ENCODE measurements at regions not wholly inside any gene's neighbourhood (a gene's known extent, or its start where the extent isn't known, plus 50 kb on each side); places are given as distances from the start of the nearest gene placed in this dataset.

- Histone ChIP-seq H3K9ac (ENCODE audit: insufficient read length, low read depth) (no peak overlapping the region), H3K36me3 (ENCODE audit: insufficient read depth, insufficient read length, low read length) (no peaks in the 10 kb centered on the region)
- TF ChIP-seq ZNF274 (IDR thresholded peaks at IDR 0.05; ENCODE audit: low read depth, low read length) (no peak), SUZ12 (IDR thresholded peaks at IDR 0.05; ENCODE audit: extremely low read depth, insufficient read depth, insufficient read length) (no peak), YY1 (IDR thresholded peaks at IDR 0.05; ENCODE audit: insufficient read depth, insufficient read length) (no peak)
Observed at GRCh38 chr3:3309887-3310286, 130.4 kb upstream of the CRBN start.

GRCh38 chr3:3308809-3309208 lies 129.3 kb upstream of the CRBN start:
- no peaks in the 10 kb centered on the region for H3K36me3 ChIP-seq (ENCODE audit: insufficient read depth, insufficient read length, low read length)
- no peaks in the 10 kb centered on the region for H3K27me3 ChIP-seq (ENCODE audit: insufficient read depth, insufficient read length)
- H3K9ac ChIP-seq (ENCODE audit: insufficient read length, low read depth): no peak overlapping the region
- no peak for DNase-seq (ENCODE audit: low read depth, low spot score)
- no peaks in the 10 kb centered on the region for H3K4me1 ChIP-seq (ENCODE audit: insufficient read depth, insufficient read length)
- H3K9me3 ChIP-seq (ENCODE audit: insufficient read depth, low read length): peaks cover 6% of the 10 kb centered on the region; the same call in 1 of the 2 replicates
- H3K4me3 ChIP-seq (ENCODE audit: insufficient read length, low read depth): no peak overlapping the region
- TF ChIP-seq SUZ12 (IDR thresholded peaks at IDR 0.05; ENCODE audit: extremely low read depth, insufficient read depth, insufficient read length) (no peak), YY1 (IDR thresholded peaks at IDR 0.05; ENCODE audit: insufficient read depth, insufficient read length) (no peak), ZNF274 (IDR thresholded peaks at IDR 0.05; ENCODE audit: low read depth, low read length) (no peak)

More at GRCh38 chr3:3309887-3310286, 130.4 kb upstream of the CRBN start:
- Histone ChIP-seq H3K9me3 (ENCODE audit: insufficient read depth, low read length) (peaks cover 6% of the 10 kb centered on the region; the same call in 1 of the 2 replicates), H3K4me1 (ENCODE audit: insufficient read depth, insufficient read length) (no peaks in the 10 kb centered on the region), H3K27me3 (ENCODE audit: insufficient read depth, insufficient read length) (no peaks in the 10 kb centered on the region), H3K4me3 (ENCODE audit: insufficient read length, low read depth) (no peak overlapping the region)
- DNase-seq (ENCODE audit: low read depth, low spot score): no peak

- Histone ChIP-seq H3K9ac (ENCODE audit: insufficient read length, low read depth) (no peak overlapping the region), H3K36me3 (ENCODE audit: insufficient read depth, insufficient read length, low read length) (no peaks in the 10 kb centered on the region), H3K27me3 (ENCODE audit: insufficient read depth, insufficient read length) (no peaks in the 10 kb centered on the region), H3K4me3 (ENCODE audit: insufficient read length, low read depth) (no peak overlapping the region), H3K9me3 (ENCODE audit: insufficient read depth, low read length) (peaks cover 6% of the 10 kb centered on the region; the same call in 1 of the 2 replicates), H3K4me1 (ENCODE audit: insufficient read depth, insufficient read length) (no peaks in the 10 kb centered on the region)
- no peak for DNase-seq (ENCODE audit: low read depth, low spot score)
- TF ChIP-seq ZNF274 (IDR thresholded peaks at IDR 0.05; ENCODE audit: low read depth, low read length) (no peak), YY1 (IDR thresholded peaks at IDR 0.05; ENCODE audit: insufficient read depth, insufficient read length) (no peak), SUZ12 (IDR thresholded peaks at IDR 0.05; ENCODE audit: extremely low read depth, insufficient read depth, insufficient read length) (no peak)
Observed at GRCh38 chr3:3307491-3307890, 128.0 kb upstream of the CRBN start.

GRCh38 chr3:3305841-3306240 lies 126.3 kb upstream of the CRBN start:
- no peaks in the 10 kb centered on the region for H3K4me1 ChIP-seq (ENCODE audit: insufficient read depth, insufficient read length)
- H3K4me3 ChIP-seq (ENCODE audit: insufficient read length, low read depth): no peak overlapping the region
- H3K9me3 ChIP-seq (ENCODE audit: insufficient read depth, low read length): peaks cover 6% of the 10 kb centered on the region; the same call in 1 of the 2 replicates
- H3K27me3 ChIP-seq (ENCODE audit: insufficient read depth, insufficient read length): no peaks in the 10 kb centered on the region
- TF ChIP-seq ZNF274 (IDR thresholded peaks at IDR 0.05; ENCODE audit: low read depth, low read length): no peak
- no peak for TF ChIP-seq SUZ12 (IDR thresholded peaks at IDR 0.05; ENCODE audit: extremely low read depth, insufficient read depth, insufficient read length)
- no peak for TF ChIP-seq YY1 (IDR thresholded peaks at IDR 0.05; ENCODE audit: insufficient read depth, insufficient read length)
- no peaks in the 10 kb centered on the region for H3K36me3 ChIP-seq (ENCODE audit: insufficient read depth, insufficient read length, low read length)
- DNase-seq (ENCODE audit: low read depth, low spot score): no peak
- no peak overlapping the region for H3K9ac ChIP-seq (ENCODE audit: insufficient read length, low read depth)

- H3K27me3 ChIP-seq (ENCODE audit: insufficient read depth, insufficient read length): no peaks in the 10 kb centered on the region
- TF ChIP-seq ZNF274 (IDR thresholded peaks at IDR 0.05; ENCODE audit: low read depth, low read length): no peak
- TF ChIP-seq SUZ12 (IDR thresholded peaks at IDR 0.05; ENCODE audit: extremely low read depth, insufficient read depth, insufficient read length): no peak
- TF ChIP-seq YY1 (IDR thresholded peaks at IDR 0.05; ENCODE audit: insufficient read depth, insufficient read length): no peak
Observed at GRCh38 chr3:3305084-3305483, 125.6 kb upstream of the CRBN start.

GRCh38 chr3:3303636-3304035 lies 124.1 kb upstream of the CRBN start:
- Histone ChIP-seq H3K36me3 (ENCODE audit: insufficient read depth, insufficient read length, low read length) (no peaks in the 10 kb centered on the region), H3K4me1 (ENCODE audit: insufficient read depth, insufficient read length) (no peaks in the 10 kb centered on the region), H3K27me3 (ENCODE audit: insufficient read depth, insufficient read length) (no peaks in the 10 kb centered on the region), H3K9ac (ENCODE audit: insufficient read length, low read depth) (no peak overlapping the region), H3K4me3 (ENCODE audit: insufficient read length, low read depth) (no peak overlapping the region), H3K9me3 (ENCODE audit: insufficient read depth, low read length) (peaks cover 5% of the 10 kb centered on the region; the same call in 1 of the 2 replicates)
- no peak for DNase-seq (ENCODE audit: low read depth, low spot score)
- no peak for TF ChIP-seq YY1 (IDR thresholded peaks at IDR 0.05; ENCODE audit: insufficient read depth, insufficient read length)
- no peak for TF ChIP-seq SUZ12 (IDR thresholded peaks at IDR 0.05; ENCODE audit: extremely low read depth, insufficient read depth, insufficient read length)
- no peak for TF ChIP-seq ZNF274 (IDR thresholded peaks at IDR 0.05; ENCODE audit: low read depth, low read length)

More at GRCh38 chr3:3305084-3305483, 125.6 kb upstream of the CRBN start:
- Histone ChIP-seq H3K4me3 (ENCODE audit: insufficient read length, low read depth) (no peak overlapping the region), H3K9me3 (ENCODE audit: insufficient read depth, low read length) (peaks cover 6% of the 10 kb centered on the region; the same call in 1 of the 2 replicates), H3K36me3 (ENCODE audit: insufficient read depth, insufficient read length, low read length) (no peaks in the 10 kb centered on the region), H3K9ac (ENCODE audit: insufficient read length, low read depth) (no peak overlapping the region), H3K4me1 (ENCODE audit: insufficient read depth, insufficient read length) (no peaks in the 10 kb centered on the region)
- DNase-seq (ENCODE audit: low read depth, low spot score): no peak

GRCh38 chr3:3302964-3303363 lies 123.5 kb upstream of the CRBN start:
- Histone ChIP-seq H3K4me3 (ENCODE audit: insufficient read length, low read depth) (no peak overlapping the region), H3K27me3 (ENCODE audit: insufficient read depth, insufficient read length) (no peaks in the 10 kb centered on the region), H3K4me1 (ENCODE audit: insufficient read depth, insufficient read length) (no peaks in the 10 kb centered on the region), H3K9me3 (ENCODE audit: insufficient read depth, low read length) (no peaks in the 10 kb centered on the region), H3K9ac (ENCODE audit: insufficient read length, low read depth) (no peak overlapping the region), H3K36me3 (ENCODE audit: insufficient read depth, insufficient read length, low read length) (no peaks in the 10 kb centered on the region)
- TF ChIP-seq YY1 (IDR thresholded peaks at IDR 0.05; ENCODE audit: insufficient read depth, insufficient read length) (no peak), SUZ12 (IDR thresholded peaks at IDR 0.05; ENCODE audit: extremely low read depth, insufficient read depth, insufficient read length) (no peak), ZNF274 (IDR thresholded peaks at IDR 0.05; ENCODE audit: low read depth, low read length) (no peak)
- no peak for DNase-seq (ENCODE audit: low read depth, low spot score)
